ENCODE measurements at regions not wholly inside any gene's neighbourhood (a gene's known extent, or its start where the extent isn't known, plus 50 kb on each side); places are given as distances from the start of the nearest gene placed in this dataset.

DNA sequence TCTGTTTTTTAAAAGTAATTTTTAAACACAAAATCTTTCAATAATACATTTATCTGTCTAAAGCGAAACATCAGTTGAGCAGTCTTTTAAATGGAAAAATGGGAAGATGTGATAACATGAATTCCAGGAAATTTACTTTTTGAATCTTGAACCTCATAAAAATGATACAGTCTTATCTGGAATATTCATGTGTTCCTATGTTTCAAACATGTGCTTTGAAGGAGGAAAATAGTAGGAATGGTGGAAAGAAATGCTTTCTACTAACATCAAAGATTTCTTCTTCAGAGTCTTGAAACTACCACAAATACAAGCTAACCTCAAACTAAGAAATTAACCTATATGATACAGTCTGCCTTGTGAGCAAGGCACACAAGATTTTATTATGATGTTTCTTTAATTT is 317.5 kb upstream of the SEMA3A start:
- TF ChIP-seq, protein P1, sequence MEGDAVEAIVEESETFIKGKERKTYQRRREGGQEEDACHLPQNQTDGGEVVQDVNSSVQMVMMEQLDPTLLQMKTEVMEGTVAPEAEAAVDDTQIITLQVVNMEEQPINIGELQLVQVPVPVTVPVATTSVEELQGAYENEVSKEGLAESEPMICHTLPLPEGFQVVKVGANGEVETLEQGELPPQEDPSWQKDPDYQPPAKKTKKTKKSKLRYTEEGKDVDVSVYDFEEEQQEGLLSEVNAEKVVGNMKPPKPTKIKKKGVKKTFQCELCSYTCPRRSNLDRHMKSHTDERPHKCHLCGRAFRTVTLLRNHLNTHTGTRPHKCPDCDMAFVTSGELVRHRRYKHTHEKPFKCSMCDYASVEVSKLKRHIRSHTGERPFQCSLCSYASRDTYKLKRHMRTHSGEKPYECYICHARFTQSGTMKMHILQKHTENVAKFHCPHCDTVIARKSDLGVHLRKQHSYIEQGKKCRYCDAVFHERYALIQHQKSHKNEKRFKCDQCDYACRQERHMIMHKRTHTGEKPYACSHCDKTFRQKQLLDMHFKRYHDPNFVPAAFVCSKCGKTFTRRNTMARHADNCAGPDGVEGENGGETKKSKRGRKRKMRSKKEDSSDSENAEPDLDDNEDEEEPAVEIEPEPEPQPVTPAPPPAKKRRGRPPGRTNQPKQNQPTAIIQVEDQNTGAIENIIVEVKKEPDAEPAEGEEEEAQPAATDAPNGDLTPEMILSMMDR (IDR thresholded peaks at IDR 0.05; ENCODE audit: poor library complexity, severe bottlenecking), result no peak
- H3K27ac ChIP-seq (ENCODE audit: poor library complexity, severe bottlenecking), result no peak overlapping the region
- no peaks in the 10 kb centered on the region for H3K27me3 ChIP-seq (ENCODE audit: insufficient read depth, poor library complexity, severe bottlenecking)
- no peaks in the 10 kb centered on the region for H3K4me1 ChIP-seq (ENCODE audit: insufficient read depth, poor library complexity, severe bottlenecking)
- no peak for ATAC-seq (ENCODE audit: low read depth)
- H3K36me3 ChIP-seq (ENCODE audit: low read depth), result no peaks in the 10 kb centered on the region
- no peak overlapping the region for H3K4me3 ChIP-seq (ENCODE audit: severe bottlenecking)
- DNase-seq (ENCODE audit: low spot score), result no peak
- peaks cover 2% of the 10 kb centered on the region for H3K9me3 ChIP-seq (ENCODE audit: severe bottlenecking)

DNA sequence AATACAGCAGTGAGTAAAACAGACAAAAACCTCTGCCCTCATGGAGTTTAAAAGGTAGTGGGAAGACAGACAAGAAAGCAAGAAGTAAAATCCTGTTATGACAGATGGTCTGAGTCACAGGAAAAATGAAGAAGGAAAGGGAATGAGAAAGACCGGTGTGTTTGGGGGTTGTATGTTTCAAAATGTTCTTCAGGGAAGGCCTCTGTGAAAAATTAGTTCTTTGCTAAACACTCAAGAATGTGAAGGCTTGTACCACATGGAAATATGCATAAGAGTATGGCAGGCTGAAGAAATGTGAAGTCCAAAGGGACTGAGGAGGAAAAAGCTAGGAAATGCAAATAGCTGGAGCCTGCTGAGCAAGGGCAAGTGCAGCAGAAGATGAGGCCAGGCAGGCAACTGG is 315.9 kb upstream of the SEMA3A start:
- H3K4me3 ChIP-seq (ENCODE audit: severe bottlenecking), result no peak overlapping the region
- H3K27ac ChIP-seq (ENCODE audit: poor library complexity, severe bottlenecking), result no peak overlapping the region
- DNase-seq (ENCODE audit: low spot score), result no peak
- H3K4me1 ChIP-seq (ENCODE audit: insufficient read depth, poor library complexity, severe bottlenecking), result no peaks in the 10 kb centered on the region
- peaks cover 2% of the 10 kb centered on the region for H3K9me3 ChIP-seq (ENCODE audit: severe bottlenecking)
- TF ChIP-seq, protein P1 (IDR thresholded peaks at IDR 0.05; ENCODE audit: poor library complexity, severe bottlenecking), result no peak
- ATAC-seq (ENCODE audit: low read depth), result no peak
- H3K27me3 ChIP-seq (ENCODE audit: insufficient read depth, poor library complexity, severe bottlenecking), result no peaks in the 10 kb centered on the region
- H3K36me3 ChIP-seq (ENCODE audit: low read depth), result no peaks in the 10 kb centered on the region

DNA sequence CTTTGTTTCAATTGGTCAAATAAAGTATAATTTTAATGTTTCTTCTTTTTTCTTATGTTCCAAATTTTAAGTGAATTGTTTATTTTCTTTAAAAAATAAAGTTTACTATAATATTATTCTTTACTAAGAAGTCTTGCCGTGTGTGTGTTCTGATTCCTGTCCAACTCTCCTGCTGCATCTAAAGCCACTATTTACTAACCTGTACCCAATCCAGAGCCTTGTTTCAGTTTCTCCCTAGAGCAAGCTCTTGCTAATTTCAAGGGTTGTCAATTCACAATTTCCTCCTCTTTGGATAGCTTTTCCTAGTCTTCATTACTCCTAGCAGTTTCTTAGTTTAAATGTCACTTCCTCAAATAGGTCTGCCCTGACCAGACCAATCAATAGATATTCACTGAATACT is 314.9 kb upstream of the SEMA3A start:
- H3K9me3 ChIP-seq (ENCODE audit: severe bottlenecking), result peaks cover 2% of the 10 kb centered on the region
- ATAC-seq (ENCODE audit: low read depth) (no peak), DNase-seq (ENCODE audit: low spot score) (no peak)
- H3K4me1 ChIP-seq (ENCODE audit: insufficient read depth, poor library complexity, severe bottlenecking), result no peaks in the 10 kb centered on the region
- TF ChIP-seq, protein P1 (IDR thresholded peaks at IDR 0.05; ENCODE audit: poor library complexity, severe bottlenecking), result no peak
- H3K36me3 ChIP-seq (ENCODE audit: low read depth), result no peaks in the 10 kb centered on the region
- H3K27me3 ChIP-seq (ENCODE audit: insufficient read depth, poor library complexity, severe bottlenecking), result no peaks in the 10 kb centered on the region
- no peak overlapping the region for H3K27ac ChIP-seq (ENCODE audit: poor library complexity, severe bottlenecking)
- no peak overlapping the region for H3K4me3 ChIP-seq (ENCODE audit: severe bottlenecking)

DNA sequence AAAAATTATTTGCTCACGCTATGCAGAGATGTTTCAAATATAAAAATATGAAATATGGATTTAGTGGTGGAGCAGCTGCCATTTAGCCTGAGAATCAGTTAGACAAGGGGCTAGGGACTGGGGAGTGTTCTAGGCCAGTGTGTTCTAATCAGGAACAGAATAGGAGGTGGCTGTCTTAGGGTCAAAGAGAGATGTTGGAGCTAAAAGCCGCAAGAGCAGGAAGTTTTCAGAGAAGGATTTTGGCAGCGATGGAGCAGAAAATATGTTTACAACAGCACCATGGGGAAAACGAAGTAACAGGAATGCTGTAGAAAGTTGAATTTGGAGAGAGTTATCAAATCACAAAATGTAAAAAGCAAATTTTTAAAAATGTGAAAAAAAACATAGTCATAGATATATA is 314.0 kb upstream of the SEMA3A start:
- H3K9me3 ChIP-seq (ENCODE audit: severe bottlenecking), result no peaks in the 10 kb centered on the region
- H3K36me3 ChIP-seq (ENCODE audit: low read depth), result no peaks in the 10 kb centered on the region
- TF ChIP-seq, protein P1 (IDR thresholded peaks at IDR 0.05; ENCODE audit: poor library complexity, severe bottlenecking), result no peak
- no peak overlapping the region for H3K4me3 ChIP-seq (ENCODE audit: severe bottlenecking)
- ATAC-seq (ENCODE audit: low read depth) (no peak), DNase-seq (ENCODE audit: low spot score) (no peak)
- no peak overlapping the region for H3K27ac ChIP-seq (ENCODE audit: poor library complexity, severe bottlenecking)
- H3K27me3 ChIP-seq (ENCODE audit: insufficient read depth, poor library complexity, severe bottlenecking), result no peaks in the 10 kb centered on the region
- H3K4me1 ChIP-seq (ENCODE audit: insufficient read depth, poor library complexity, severe bottlenecking), result no peaks in the 10 kb centered on the region

DNA sequence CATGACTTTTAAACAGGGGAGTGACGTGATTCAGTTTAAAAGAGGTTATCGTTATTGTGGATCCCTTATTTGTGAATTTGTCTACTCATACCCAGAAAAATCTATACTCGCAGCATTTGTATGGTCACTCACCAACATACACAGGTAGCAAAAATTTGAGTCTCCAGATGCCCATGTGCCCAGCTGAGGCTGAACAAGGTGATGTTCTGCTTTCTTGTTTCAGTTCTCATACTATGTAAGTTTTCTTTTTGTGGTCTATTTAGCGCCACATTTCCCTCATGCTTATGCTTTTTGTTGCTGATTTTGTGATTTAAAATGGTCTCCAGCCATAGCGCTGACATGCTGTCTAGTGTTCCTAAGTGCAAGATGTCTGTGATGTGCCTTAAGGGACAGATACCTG is 312.9 kb upstream of the SEMA3A start:
- H3K4me3 ChIP-seq (ENCODE audit: severe bottlenecking), result no peak overlapping the region
- H3K27ac ChIP-seq (ENCODE audit: poor library complexity, severe bottlenecking), result no peak overlapping the region
- H3K36me3 ChIP-seq (ENCODE audit: low read depth), result no peaks in the 10 kb centered on the region
- TF ChIP-seq, protein P1 (IDR thresholded peaks at IDR 0.05; ENCODE audit: poor library complexity, severe bottlenecking), result no peak
- H3K27me3 ChIP-seq (ENCODE audit: insufficient read depth, poor library complexity, severe bottlenecking), result no peaks in the 10 kb centered on the region
- ATAC-seq (ENCODE audit: low read depth) (no peak), DNase-seq (ENCODE audit: low spot score) (no peak)
- no peaks in the 10 kb centered on the region for H3K4me1 ChIP-seq (ENCODE audit: insufficient read depth, poor library complexity, severe bottlenecking)
- H3K9me3 ChIP-seq (ENCODE audit: severe bottlenecking), result no peaks in the 10 kb centered on the region

Data from RWPE2 (cell line).